ENCODE measurements at regions not wholly inside any gene's neighbourhood (a gene's known extent, or its start where the extent isn't known, plus 50 kb on each side); places are given as distances from the start of the nearest gene placed in this dataset.

DNA sequence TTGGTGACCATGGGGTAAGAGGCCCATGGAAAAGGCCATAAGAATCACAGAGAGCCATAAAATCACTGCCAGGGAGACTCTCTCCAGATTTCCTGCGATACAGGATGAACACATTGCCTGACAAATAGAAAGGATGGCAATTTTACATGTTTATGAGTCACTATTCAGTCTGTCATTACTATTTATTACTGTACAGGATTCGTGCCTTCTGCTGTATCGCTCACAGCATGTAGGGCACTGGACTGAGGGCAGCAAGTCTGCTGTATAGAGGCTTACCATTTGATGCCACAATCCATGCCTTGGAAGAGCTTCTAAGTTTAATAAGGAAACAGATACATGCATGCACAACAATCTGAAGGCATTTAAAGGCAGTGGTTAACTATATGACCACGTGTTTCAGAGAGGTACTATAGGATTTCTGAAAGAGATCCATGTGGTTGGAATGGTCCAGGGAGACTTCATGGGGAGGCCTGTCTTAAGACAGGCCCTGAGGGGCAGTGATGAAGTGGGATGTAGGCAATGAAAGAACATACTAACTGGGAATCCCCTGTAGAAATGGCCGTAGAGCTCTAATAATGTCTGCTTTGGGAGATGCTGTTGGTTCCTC, 702.4 kb upstream of the RAB6C start:
- TF ChIP-seq POLR2A (IDR thresholded peaks at IDR 0.05): no peak
- TF ChIP-seq, protein P1, sequence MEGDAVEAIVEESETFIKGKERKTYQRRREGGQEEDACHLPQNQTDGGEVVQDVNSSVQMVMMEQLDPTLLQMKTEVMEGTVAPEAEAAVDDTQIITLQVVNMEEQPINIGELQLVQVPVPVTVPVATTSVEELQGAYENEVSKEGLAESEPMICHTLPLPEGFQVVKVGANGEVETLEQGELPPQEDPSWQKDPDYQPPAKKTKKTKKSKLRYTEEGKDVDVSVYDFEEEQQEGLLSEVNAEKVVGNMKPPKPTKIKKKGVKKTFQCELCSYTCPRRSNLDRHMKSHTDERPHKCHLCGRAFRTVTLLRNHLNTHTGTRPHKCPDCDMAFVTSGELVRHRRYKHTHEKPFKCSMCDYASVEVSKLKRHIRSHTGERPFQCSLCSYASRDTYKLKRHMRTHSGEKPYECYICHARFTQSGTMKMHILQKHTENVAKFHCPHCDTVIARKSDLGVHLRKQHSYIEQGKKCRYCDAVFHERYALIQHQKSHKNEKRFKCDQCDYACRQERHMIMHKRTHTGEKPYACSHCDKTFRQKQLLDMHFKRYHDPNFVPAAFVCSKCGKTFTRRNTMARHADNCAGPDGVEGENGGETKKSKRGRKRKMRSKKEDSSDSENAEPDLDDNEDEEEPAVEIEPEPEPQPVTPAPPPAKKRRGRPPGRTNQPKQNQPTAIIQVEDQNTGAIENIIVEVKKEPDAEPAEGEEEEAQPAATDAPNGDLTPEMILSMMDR (IDR thresholded peaks at IDR 0.05): no peak
- 59 to 63% methylated on average over 5 of the region's 5 CpGs for WGBS, 2 donors
- no peak for DNase-seq (ENCODE audit: low spot score in 2 of 2)
- H3K4me3 ChIP-seq (ENCODE audit: low read depth, poor library complexity, severe bottlenecking): no peak overlapping the region
- intact Hi-C loops (cut with DNase I; ENCODE audit: low total_unique reads): no loop called here

DNA sequence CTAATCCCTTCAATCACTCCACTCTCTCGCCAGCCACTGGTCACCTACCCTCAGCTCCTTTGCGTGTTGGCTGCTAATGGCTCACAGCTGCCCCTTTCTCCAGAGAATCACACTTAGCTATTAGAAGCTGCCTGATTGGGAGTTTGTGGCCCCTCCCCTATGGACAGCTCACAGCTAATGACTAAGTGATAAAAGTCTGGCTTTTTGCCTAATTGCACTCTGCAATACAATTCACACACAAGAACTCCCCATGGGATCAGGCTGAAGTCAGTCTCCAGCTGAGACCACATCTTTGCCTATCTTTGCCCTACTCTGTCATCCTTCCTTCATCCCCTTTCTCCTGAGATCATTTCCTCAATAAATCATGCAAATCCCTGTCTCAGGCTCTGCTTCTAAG, 701.9 kb upstream of the RAB6C start:
- WGBS, 2 donors: 72 to 80% methylated on average over 2 of the region's 2 CpGs
- no peak overlapping the region for H3K4me3 ChIP-seq (ENCODE audit: low read depth, poor library complexity, severe bottlenecking)
- TF ChIP-seq, protein P1 (IDR thresholded peaks at IDR 0.05): no peak
- TF ChIP-seq POLR2A (IDR thresholded peaks at IDR 0.05): no peak
- intact Hi-C loops (cut with DNase I; ENCODE audit: low total_unique reads): no loop called here
- DNase-seq (ENCODE audit: low spot score in 2 of 2): no peak

DNA sequence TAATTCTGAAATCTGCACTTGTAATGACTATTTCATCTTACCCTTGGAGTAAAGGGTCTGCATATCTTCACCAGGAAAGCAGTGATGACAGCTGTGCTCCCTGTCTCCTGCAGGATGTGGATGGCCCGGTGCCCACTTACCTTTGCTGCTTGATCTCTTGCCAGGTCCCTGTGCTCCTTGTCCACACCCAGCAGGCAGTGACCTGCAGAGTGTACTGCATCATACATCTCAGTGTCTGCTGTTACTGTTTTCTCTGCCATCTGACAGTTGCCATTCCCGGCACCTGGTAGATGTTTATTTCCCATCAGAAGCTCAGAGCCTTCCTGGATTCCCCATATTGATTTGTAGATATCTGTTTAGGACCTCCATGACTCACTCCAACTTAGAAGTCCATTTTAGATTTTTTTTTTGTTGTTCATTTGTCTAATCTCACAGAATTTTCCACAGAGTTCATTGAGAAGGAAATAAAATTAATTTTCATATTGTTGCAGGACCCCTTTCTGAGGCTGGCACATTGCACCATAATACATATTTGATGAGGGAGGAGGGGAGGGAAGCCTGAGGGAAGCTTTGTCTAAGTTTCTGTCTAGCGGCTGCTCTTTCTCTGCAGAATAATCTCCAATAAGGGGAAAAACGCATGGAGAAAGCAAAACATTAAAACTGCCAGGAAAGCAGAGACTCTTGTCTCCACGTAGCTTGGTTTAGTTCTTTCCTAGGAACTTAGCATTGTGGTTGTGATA, 697.5 kb upstream of the RAB6C start:
- intact Hi-C loops (cut with DNase I; ENCODE audit: low total_unique reads): no loop called here
- no peak overlapping the region for H3K4me3 ChIP-seq (ENCODE audit: low read depth, poor library complexity, severe bottlenecking)
- TF ChIP-seq POLR2A (IDR thresholded peaks at IDR 0.05): no peak
- TF ChIP-seq, protein P1 (IDR thresholded peaks at IDR 0.05): no peak
- DNase-seq (ENCODE audit: low spot score in 2 of 2): no peak
- 57 to 63% methylated on average over 5 of the region's 5 CpGs for WGBS, 2 donors

DNA sequence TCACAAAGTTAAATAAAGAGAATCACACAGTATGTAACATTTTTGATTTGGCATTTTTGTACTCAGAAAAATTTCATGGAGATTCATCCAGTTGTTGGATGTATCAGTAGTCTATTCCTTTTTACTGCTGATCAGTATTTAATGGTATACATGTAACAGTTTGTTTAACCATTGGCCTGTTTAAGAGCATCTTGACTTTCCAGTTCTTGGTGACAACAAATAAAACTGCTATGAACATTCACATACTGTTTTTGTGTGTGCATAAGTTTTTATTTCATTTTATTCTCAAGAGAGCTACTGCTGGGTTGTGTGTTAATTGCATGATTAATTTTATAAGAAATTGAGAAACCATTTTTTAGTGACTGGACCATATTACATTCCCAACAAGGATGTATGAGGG, 694.5 kb upstream of the RAB6C start:
- DNase-seq (ENCODE audit: low spot score in 2 of 2): no peak
- TF ChIP-seq, protein P1 (IDR thresholded peaks at IDR 0.05): no peak
- no peak for TF ChIP-seq POLR2A (IDR thresholded peaks at IDR 0.05)
- intact Hi-C loops (cut with DNase I; ENCODE audit: low total_unique reads): no loop called here
- no peak overlapping the region for H3K4me3 ChIP-seq (ENCODE audit: low read depth, poor library complexity, severe bottlenecking)

DNA sequence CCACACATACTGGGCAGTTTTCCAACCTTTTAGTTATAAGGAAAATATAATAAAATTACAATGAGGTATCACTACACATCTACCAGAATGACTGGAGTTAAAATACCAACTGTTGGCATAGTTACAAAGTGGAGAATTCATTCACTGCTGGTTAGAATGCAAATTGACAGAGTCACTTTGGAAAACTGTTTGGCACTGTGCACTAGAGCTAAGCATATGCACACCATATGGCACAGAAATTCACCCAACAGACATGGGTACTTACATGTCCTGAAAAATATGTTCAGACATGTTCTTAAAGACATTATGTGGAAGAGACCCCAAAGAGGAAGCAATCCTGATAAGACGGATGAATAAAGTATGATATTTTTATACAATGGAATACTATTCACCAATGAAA, 686.1 kb upstream of the RAB6C start:
- 0 to 34% methylated on average over 1 of the region's 1 CpG for whole genome bisulfite sequencing, 2 donors
- intact Hi-C loops (cut with DNase I; ENCODE audit: low total_unique reads): no loop called here
- no peak for TF ChIP-seq POLR2A (IDR thresholded peaks at IDR 0.05)
- TF ChIP-seq, protein P1 (IDR thresholded peaks at IDR 0.05): no peak
- no peak overlapping the region for H3K4me3 ChIP-seq (ENCODE audit: low read depth, poor library complexity, severe bottlenecking)
- no peak for DNase-seq (ENCODE audit: low spot score in 2 of 2)

Data from lower leg skin (tissue), 4 donors.